GM12878 (cell line): ENCODE measurements at regions not wholly inside any gene's neighbourhood (a gene's known extent, or its start where the extent isn't known, plus 50 kb on each side); places are given as distances from the start of the nearest gene placed in this dataset.

ENCODE experiments used
- ATAC-seq: fragments of 200-7000 bp; cut with Tn5 transposase; 3 replicates; pipeline ENCODE4 v1.9.1; 2020; ENCODE audit warnings: mild to moderate bottlenecking, moderate library complexity
- BruUV-seq: library from RNA; stranded (reverse); fragments of 400-500 nt; replicated peaks from 2 replicates; lab custom pipeline; 2021; lab: Mats Ljungman, UMichigan
- CTCF ChIA-PET: fragments of 300-600 bp; sonication (Branson Sonifier 250); formaldehyde crosslinking; extraction: SDS; loops from one replicate; lab custom pipeline; 2021; ENCODE audit warnings: inconsistent platforms; lab: Yijun Ruan, JAX
- POLR2A ChIA-PET: fragments of 350-600 bp; formaldehyde crosslinking; extraction: SDS; loops from one replicate; lab custom pipeline; 2021; ENCODE audit warnings: inconsistent platforms; lab: Charles Lee
- RAD21 ChIA-PET: fragments of 300-600 bp; sonication (Branson Sonifier 250); formaldehyde crosslinking; loops from one replicate; lab custom pipeline; 2023; ENCODE audit warnings: antibody characterized with exemption; ENCODE audit not compliant: unreplicated experiment; lab: Charles Lee
- SMC1A ChIA-PET: fragments of 300-600 bp; sonication (Branson Sonifier 250); formaldehyde crosslinking; loops from one replicate; lab custom pipeline; 2023; ENCODE audit not compliant: unreplicated experiment, uncharacterized antibody; lab: Charles Lee
- DNase-seq: peaks from one replicate; pipeline ENCODE4 v3.0.0-alpha.2; 2011; ENCODE audit warnings: low read depth, low spot score
- FAIRE-seq: peaks from 3 replicates; lab custom pipeline; 2011; peaks lifted over from hg19 to GRCh38; lab: Jason Lieb, UNC
- H2AFZ ChIP-seq: 2 replicates; pipeline ENCODE4 v1.6.0; 2011; ENCODE audit warnings: low read depth, low read length, control low read depth; ENCODE audit not compliant: control insufficient read depth
- H3K27ac ChIP-seq: 2 replicates; pipeline ENCODE4 v1.5.1; 2011; ENCODE audit warnings: control low read depth; ENCODE audit not compliant: control insufficient read depth, insufficient read depth
- H3K27me3 ChIP-seq, 2 experiments: replicated peaks in 1 of 2; 2 replicates each; pipeline versions ENCODE4 v1.6.0 to v1.6.1; 2011; ENCODE audit warnings: low read length in 1 of 2; ENCODE audit not compliant: control insufficient read depth in 2 of 2, insufficient read depth in 2 of 2
- H3K36me3 ChIP-seq, 2 experiments: 2 replicates each; pipeline ENCODE4 v1.5.1; 2011; ENCODE audit warnings: low read length in 1 of 2; ENCODE audit not compliant: control insufficient read depth in 2 of 2, insufficient read depth in 2 of 2
- H3K4me1 ChIP-seq: 2 replicates; pipeline ENCODE4 v1.6.1; 2011; ENCODE audit warnings: mild to moderate bottlenecking, low read length, moderate library complexity, mixed read lengths; ENCODE audit not compliant: control insufficient read depth, insufficient read depth
- H3K4me2 ChIP-seq: 2 replicates; pipeline ENCODE4 v1.6.0; 2011; ENCODE audit warnings: control low read depth; ENCODE audit not compliant: control insufficient read depth, insufficient read depth
- H3K4me3 ChIP-seq: fragments of 200-600 bp; sonication (generic); 2 replicates; pipeline ENCODE4 v1.5.1; 2016
- H3K79me2 ChIP-seq: 2 replicates; pipeline ENCODE4 v1.6.0; 2011; ENCODE audit warnings: low read length; ENCODE audit not compliant: control insufficient read depth, insufficient read depth
- H3K9ac ChIP-seq: 2 replicates; pipeline ENCODE4 v1.8.0; 2011; ENCODE audit warnings: low read length, control low read depth, mixed read lengths; ENCODE audit not compliant: control insufficient read depth, insufficient read depth
- H3K9me3 ChIP-seq: replicated peaks from 3 replicates; pipeline ENCODE4 v1.5.1; 2011; ENCODE audit warnings: mild to moderate bottlenecking, low read length; ENCODE audit not compliant: control insufficient read depth, insufficient read depth
- H4K20me1 ChIP-seq: 2 replicates; pipeline ENCODE4 v1.6.0; 2011; ENCODE audit not compliant: control insufficient read depth, insufficient read depth
- ATF3 ChIP-seq: IDR thresholded peaks from 2 replicates; pipeline ENCODE4 v1.6.1; 2011; ENCODE audit warnings: low read depth, mild to moderate bottlenecking, low read length, moderate library complexity, borderline replicate concordance; ENCODE audit errors: extremely low read depth
- BRCA1 ChIP-seq: IDR thresholded peaks from 2 replicates; pipeline ENCODE4 v1.6.1; 2011; ENCODE audit warnings: low read depth, low read length, improper control_type of control experiment
- IRF5 ChIP-seq: fragments of 450-650 bp; IDR thresholded peaks from 2 replicates; pipeline ENCODE4 v1.6.1; 2017; ENCODE audit warnings: borderline replicate concordance
- MEF2B ChIP-seq: fragments of 450-650 bp; IDR thresholded peaks from 2 replicates; pipeline ENCODE4 v1.6.1; 2018; ENCODE audit warnings: mild to moderate bottlenecking, moderate library complexity; ENCODE audit not compliant: partially characterized antibody, poor library complexity, severe bottlenecking
- MTA3 ChIP-seq: IDR thresholded peaks from 2 replicates; pipeline ENCODE4 v1.6.1; 2012; ENCODE audit warnings: low read length, inconsistent platforms, borderline replicate concordance
- NBN ChIP-seq: fragments of 450-650 bp; IDR thresholded peaks from 2 replicates; pipeline ENCODE4 v1.6.1; 2016
- NR2C1 ChIP-seq: fragments of 450-650 bp; IDR thresholded peaks from 2 replicates; pipeline ENCODE4 v1.6.1; 2017; ENCODE audit warnings: antibody characterized with exemption, mild to moderate bottlenecking, moderate library complexity
- RAD21 ChIP-seq: IDR thresholded peaks from 2 replicates; pipeline ENCODE4 v1.6.1; 2011; ENCODE audit warnings: mild to moderate bottlenecking, low read depth, low read length, moderate library complexity; ENCODE audit not compliant: insufficient read depth
- RB1 ChIP-seq: fragments of 450-650 bp; formaldehyde crosslinking; IDR thresholded peaks from 2 replicates; pipeline ENCODE4 v1.6.1; 2017; ENCODE audit warnings: mild to moderate bottlenecking, borderline replicate concordance
- RFX5 ChIP-seq: IDR thresholded peaks from 2 replicates; pipeline ENCODE4 v1.6.1; 2011; ENCODE audit warnings: low read depth, low read length, improper control_type of control experiment
- RUNX3 ChIP-seq: IDR thresholded peaks from 2 replicates; pipeline ENCODE4 v1.6.1; 2012; ENCODE audit warnings: low read length, inconsistent platforms
- SMAD1 ChIP-seq: fragments of 450-650 bp; IDR thresholded peaks from 2 replicates; pipeline ENCODE4 v1.6.1; 2018; ENCODE audit warnings: mild to moderate bottlenecking, low read depth; ENCODE audit not compliant: partially characterized antibody
- SMAD5 ChIP-seq: IDR thresholded peaks from 2 replicates; pipeline ENCODE4 v1.6.1; 2016; ENCODE audit warnings: antibody characterized with exemption, low read depth
- SMARCA5 ChIP-seq: fragments of 450-650 bp; IDR thresholded peaks from 2 replicates; pipeline ENCODE4 v1.6.1; 2017; ENCODE audit warnings: mild to moderate bottlenecking
- SRF ChIP-seq, 2 experiments: IDR thresholded peaks; 2 replicates each; pipeline ENCODE4 v1.6.1; 2011; ENCODE audit warnings: low read depth in 2 of 2, low read length in 2 of 2, mild to moderate bottlenecking in 1 of 2, moderate library complexity in 1 of 2
- STAT1 ChIP-seq: fragments of 450-650 bp; conservative IDR thresholded peaks from 2 replicates; pipeline ENCODE4 v1.6.1; 2014; ENCODE audit warnings: antibody characterized with exemption, mild to moderate bottlenecking
- TAF1 ChIP-seq: IDR thresholded peaks from 2 replicates; pipeline ENCODE4 v1.6.1; 2011; ENCODE audit warnings: mild to moderate bottlenecking, low read depth, low read length, borderline replicate concordance
- WGBS: methylation state at CpG from one replicate; pipeline ENCODE4 v1.1.6; 2016; ENCODE audit warnings: low lambda C conversion rate; ENCODE audit not compliant: insufficient replicate concordance, insufficient coverage; ENCODE audit errors: missing lambda C conversion rate; 5-methylcytosine and 5-hydroxymethylcytosine counted together
- in situ Hi-C: fragments of 300-500 bp; cut with MboI; formaldehyde crosslinking; loops from 9 replicates; pipeline ENCODE4 v1.14.3; 2018; ENCODE audit warnings: mixed read lengths
- intact Hi-C: fragments of 100-400 bp; cut with micrococcal nuclease; formaldehyde crosslinking; loops from one replicate; pipeline ENCODE4 v1.14.2; 2022; ENCODE audit not compliant: unreplicated experiment

- no peak for DNase-seq
- in situ Hi-C loops (no loop called here), intact Hi-C loops (no loop called here)
- FAIRE-seq, result no peak
- H3K9ac ChIP-seq, result no peak overlapping the region
- BruUV-seq, result no TSS peak
- H3K4me3 ChIP-seq, result no peak overlapping the region
- H3K27ac ChIP-seq, result no peak overlapping the region
- no peaks in the 10 kb centered on the region for H4K20me1 ChIP-seq
- H3K4me1 ChIP-seq, result no peaks in the 10 kb centered on the region
- no peaks in the 10 kb centered on the region for H3K36me3 ChIP-seq
- no peak for ATAC-seq
- SMC1A ChIA-PET, result no interaction called here
- RAD21 ChIA-PET, result no interaction called here
- H3K9me3 ChIP-seq, result no peaks in the 10 kb centered on the region
- H3K79me2 ChIP-seq, result no peaks in the 10 kb centered on the region
- TF ChIP-seq RAD21 (no peak), MEF2B (no peak), BRCA1 (no peak), RB1 (no peak), STAT1 (no peak), MTA3 (no peak), ATF3 (no peak), IRF5 (no peak), NR2C1 (no peak), SMAD1 (no peak), NBN (no peak), SRF (IDR thresholded peaks at IDR 0.05; ENCODE audit: low read depth in 2 of 2, low read length in 2 of 2) (no peak), RFX5 (no peak), SMAD5 (no peak), TAF1 (no peak), SMARCA5 (no peak), RUNX3 (no peak)
- no peaks in the 10 kb centered on the region for H3K27me3 ChIP-seq
- no peak overlapping the region for H3K4me2 ChIP-seq
- POLR2A ChIA-PET, result interaction anchor here (0.6 kb wide), 1 partner anchor 1686 kb away, joined by 5 read pairs; no protein-coding TSS in a partner anchor
- CTCF ChIA-PET, result no interaction called here
- 38% methylated on average over 9 of the region's 9 CpGs for WGBS
- H2AFZ ChIP-seq, result no peak overlapping the region
These were observed 587.6 kb downstream of the DHX35 start for GRCh38 chr20:39549733-39550132.
